ENCODE measurements at regions not wholly inside any gene's neighbourhood (a gene's known extent, or its start where the extent isn't known, plus 50 kb on each side); places are given as distances from the start of the nearest gene placed in this dataset.

GRCh38 chr22:49636649-49637048 is 191.0 kb downstream of the BRD1 start:
- no peak for TF ChIP-seq TCF4 (CRISPR knock-in tag; IDR thresholded peaks at IDR 0.05; ENCODE audit: borderline replicate concordance)
- no peak for TF ChIP-seq PPARA (CRISPR knock-in tag; IDR thresholded peaks at IDR 0.05; ENCODE audit: borderline replicate concordance)
- no peak for TF ChIP-seq TSHZ2 (CRISPR knock-in tag; IDR thresholded peaks at IDR 0.05)
- TF ChIP-seq PATZ1 (CRISPR knock-in tag; IDR thresholded peaks at IDR 0.05; ENCODE audit: borderline replicate concordance), result no peak
- TF ChIP-seq ESRRG (CRISPR knock-in tag; IDR thresholded peaks at IDR 0.05), result no peak
- no peak for TF ChIP-seq CSRNP3 (CRISPR knock-in tag; IDR thresholded peaks at IDR 0.05)
- no peak for TF ChIP-seq SNAI2 (CRISPR knock-in tag; IDR thresholded peaks at IDR 0.05)
- TF ChIP-seq ARNTL (CRISPR knock-in tag; IDR thresholded peaks at IDR 0.05; ENCODE audit: borderline replicate concordance, low read depth), result no peak
- no peak for TF ChIP-seq ZFP3 (CRISPR knock-in tag; IDR thresholded peaks at IDR 0.05)
- no peak for TF ChIP-seq TOX (CRISPR knock-in tag; IDR thresholded peaks at IDR 0.05; ENCODE audit: borderline replicate concordance)

All from SK-N-SH treated with all-trans-retinoic acid at 6 μM for 48 hours (cell line).